Glutamatergic neuron (in vitro differentiated cells): ENCODE measurements at regions not wholly inside any gene's neighbourhood (a gene's known extent, or its start where the extent isn't known, plus 50 kb on each side); places are given as distances from the start of the nearest gene placed in this dataset.

Experiments
- DNase-seq: peaks from one replicate; pipeline ENCODE4 v3.0.0; 2022
- H3K27ac Mint-ChIP-seq: one replicate; pipeline ENCODE4 v1.8.0; 2020; ENCODE audit warnings: mild to moderate bottlenecking, mixed read lengths, inconsistent platforms; ENCODE audit not compliant: unreplicated experiment
- H3K27me3 Mint-ChIP-seq: one replicate; pipeline ENCODE4 v1.8.0; 2020; ENCODE audit warnings: mild to moderate bottlenecking, moderate library complexity, mixed read lengths, inconsistent platforms; ENCODE audit not compliant: unreplicated experiment
- H3K36me3 Mint-ChIP-seq: one replicate; pipeline ENCODE4 v1.8.0; 2020; ENCODE audit warnings: mild to moderate bottlenecking, mixed read lengths, inconsistent platforms; ENCODE audit not compliant: unreplicated experiment
- H3K4me1 Mint-ChIP-seq: one replicate; pipeline ENCODE4 v1.8.0; 2020; ENCODE audit warnings: mild to moderate bottlenecking, low read depth, mixed read lengths, inconsistent platforms; ENCODE audit not compliant: unreplicated experiment
- H3K4me3 Mint-ChIP-seq: one replicate; pipeline ENCODE4 v1.8.0; 2020; ENCODE audit warnings: mild to moderate bottlenecking, mixed read lengths, inconsistent platforms; ENCODE audit not compliant: unreplicated experiment
- H3K9me3 Mint-ChIP-seq: one replicate; pipeline ENCODE4 v1.8.0; 2020; ENCODE audit warnings: mild to moderate bottlenecking, moderate library complexity, mixed read lengths, inconsistent platforms; ENCODE audit not compliant: unreplicated experiment
- CTCF ChIP-seq: fragments of 200-600 bp; sonication (generic); IDR thresholded peaks from one replicate; pipeline ENCODE4 v1.5.0; 2021; ENCODE audit not compliant: partially characterized antibody, unreplicated experiment

- no peak for TF ChIP-seq CTCF
- H3K4me3 Mint-ChIP-seq, result no peak overlapping the region
- no peaks in the 10 kb centered on the region for H3K9me3 Mint-ChIP-seq
- H3K4me1 Mint-ChIP-seq, result no peaks in the 10 kb centered on the region
- no peak overlapping the region for H3K27ac Mint-ChIP-seq
- H3K27me3 Mint-ChIP-seq, result no peaks in the 10 kb centered on the region
- no peaks in the 10 kb centered on the region for H3K36me3 Mint-ChIP-seq
- no peak for DNase-seq
Observed at GRCh38 chr4:72987741-72988729, 81.5 kb downstream of the COX18 start.

DNA sequence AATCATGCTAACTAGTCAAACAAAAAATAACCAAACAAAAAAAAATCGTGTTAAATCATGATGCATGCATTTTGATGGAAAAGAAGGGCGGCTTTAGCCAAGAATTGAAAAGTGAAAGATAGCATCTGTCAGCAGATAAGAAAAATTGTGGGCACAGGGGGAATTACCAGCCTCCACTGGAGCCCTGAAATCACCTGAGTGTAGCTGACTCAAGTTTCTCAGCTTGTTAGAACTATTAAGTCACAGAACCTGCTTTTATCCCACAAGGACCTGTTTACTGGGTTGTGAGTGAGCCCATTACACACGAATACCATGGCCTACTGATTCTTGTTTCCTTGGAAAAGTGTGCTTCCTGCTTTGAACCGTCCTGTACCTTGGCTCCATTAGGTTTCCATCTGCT is 85.2 kb downstream of the COX18 start:
- Mint-ChIP-seq H3K27me3 (no peaks in the 10 kb centered on the region), H3K9me3 (no peaks in the 10 kb centered on the region), H3K4me3 (no peak overlapping the region), H3K27ac (no peak overlapping the region), H3K4me1 (no peaks in the 10 kb centered on the region), H3K36me3 (no peaks in the 10 kb centered on the region)
- no peak for TF ChIP-seq CTCF
- DNase-seq, result no peak

DNA sequence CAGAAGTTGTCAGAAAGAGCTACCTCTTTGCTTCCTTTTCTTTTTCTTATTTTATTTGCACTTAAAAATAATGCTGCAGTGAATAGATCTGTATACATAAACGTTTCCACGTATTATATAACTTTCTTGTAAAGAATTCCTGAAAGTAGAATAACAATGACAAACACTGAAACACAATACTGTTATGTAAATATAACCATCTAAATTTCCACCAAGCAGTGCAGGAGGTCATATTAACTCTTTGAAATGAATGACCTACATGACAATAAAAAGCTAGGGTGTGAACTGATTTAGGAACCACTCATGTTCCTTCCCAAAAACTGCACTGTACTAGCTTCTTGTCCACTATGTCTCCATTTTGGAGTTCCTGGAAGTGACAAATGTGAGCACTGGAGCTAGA is 85.8 kb downstream of the COX18 start:
- no peaks in the 10 kb centered on the region for H3K36me3 Mint-ChIP-seq
- no peak overlapping the region for H3K4me3 Mint-ChIP-seq

GRCh38 chr4:72977936-72978485 is 91.5 kb downstream of the COX18 start:
- H3K4me1 Mint-ChIP-seq, result no peaks in the 10 kb centered on the region
- no peaks in the 10 kb centered on the region for H3K36me3 Mint-ChIP-seq
- no peak overlapping the region for H3K4me3 Mint-ChIP-seq
- no peaks in the 10 kb centered on the region for H3K9me3 Mint-ChIP-seq
- no peak for DNase-seq
- no peak overlapping the region for H3K27ac Mint-ChIP-seq
- H3K27me3 Mint-ChIP-seq, result no peaks in the 10 kb centered on the region
- no peak for TF ChIP-seq CTCF

More for the DNA sequence above, 85.8 kb downstream of the COX18 start:
- Mint-ChIP-seq H3K4me1 (no peaks in the 10 kb centered on the region), H3K9me3 (no peaks in the 10 kb centered on the region), H3K27me3 (no peaks in the 10 kb centered on the region), H3K27ac (no peak overlapping the region)
- no peak for DNase-seq
- no peak for TF ChIP-seq CTCF

DNA sequence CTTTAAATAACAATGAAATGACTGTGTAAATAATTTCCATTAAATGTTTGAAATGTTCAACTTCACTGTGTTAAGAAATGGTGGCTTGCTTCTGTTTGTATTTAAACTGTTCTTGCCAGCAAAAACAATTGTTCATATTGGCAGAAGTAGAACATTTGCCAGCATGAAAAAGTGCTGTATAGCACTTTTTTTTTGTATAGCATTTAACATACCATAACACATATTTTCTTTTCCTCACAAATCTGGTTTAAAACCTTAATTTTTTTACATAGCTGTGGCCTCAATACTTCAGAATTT is 94.1 kb downstream of the COX18 start:
- Mint-ChIP-seq H3K27ac (no peak overlapping the region), H3K4me3 (no peak overlapping the region), H3K4me1 (no peaks in the 10 kb centered on the region), H3K27me3 (no peaks in the 10 kb centered on the region), H3K9me3 (no peaks in the 10 kb centered on the region), H3K36me3 (no peaks in the 10 kb centered on the region)
- TF ChIP-seq CTCF, result no peak
- no peak for DNase-seq
